Type B pancreatic cell (in vitro differentiated cells): ENCODE measurements at regions not wholly inside any gene's neighbourhood (a gene's known extent, or its start where the extent isn't known, plus 50 kb on each side); places are given as distances from the start of the nearest gene placed in this dataset.

Experiments used
- DNase-seq: peaks from one replicate; pipeline ENCODE4 v3.0.0; 2021; ENCODE audit warnings: mixed read lengths; ENCODE audit not compliant: unreplicated experiment; ENCODE audit errors: extremely low spot score
- H3K27ac Mint-ChIP-seq: 2 replicates; pipeline ENCODE4 v1.8.0; 2021; ENCODE audit warnings: mild to moderate bottlenecking, mixed read lengths
- H3K27me3 Mint-ChIP-seq: 2 replicates; pipeline ENCODE4 v1.8.0; 2021; ENCODE audit warnings: mixed read lengths
- H3K36me3 Mint-ChIP-seq: 2 replicates; pipeline ENCODE4 v1.8.0; 2021; ENCODE audit warnings: mixed read lengths
- H3K4me1 Mint-ChIP-seq: one replicate; pipeline ENCODE4 v1.8.0; 2021; ENCODE audit warnings: mixed read lengths; ENCODE audit not compliant: unreplicated experiment
- H3K4me3 Mint-ChIP-seq: 2 replicates; pipeline ENCODE4 v1.8.0; 2021; ENCODE audit warnings: mild to moderate bottlenecking, mixed read lengths
- H3K9me3 Mint-ChIP-seq: 2 replicates; pipeline ENCODE4 v1.8.0; 2021; ENCODE audit warnings: mixed read lengths
- TF ChIP-seq, protein P1 (sequence below): fragments of 200-600 bp; sonication (generic); conservative IDR thresholded peaks from 2 replicates; pipeline ENCODE4 v1.5.0; 2021; ENCODE audit warnings: antibody characterized with exemption, mild to moderate bottlenecking

- Mint-ChIP-seq H3K27ac (no peak overlapping the region), H3K4me1 (no peaks in the 10 kb centered on the region), H3K36me3 (no peaks in the 10 kb centered on the region), H3K9me3 (no peaks in the 10 kb centered on the region), H3K4me3 (no peak overlapping the region), H3K27me3 (no peaks in the 10 kb centered on the region)
- TF ChIP-seq, protein P1, sequence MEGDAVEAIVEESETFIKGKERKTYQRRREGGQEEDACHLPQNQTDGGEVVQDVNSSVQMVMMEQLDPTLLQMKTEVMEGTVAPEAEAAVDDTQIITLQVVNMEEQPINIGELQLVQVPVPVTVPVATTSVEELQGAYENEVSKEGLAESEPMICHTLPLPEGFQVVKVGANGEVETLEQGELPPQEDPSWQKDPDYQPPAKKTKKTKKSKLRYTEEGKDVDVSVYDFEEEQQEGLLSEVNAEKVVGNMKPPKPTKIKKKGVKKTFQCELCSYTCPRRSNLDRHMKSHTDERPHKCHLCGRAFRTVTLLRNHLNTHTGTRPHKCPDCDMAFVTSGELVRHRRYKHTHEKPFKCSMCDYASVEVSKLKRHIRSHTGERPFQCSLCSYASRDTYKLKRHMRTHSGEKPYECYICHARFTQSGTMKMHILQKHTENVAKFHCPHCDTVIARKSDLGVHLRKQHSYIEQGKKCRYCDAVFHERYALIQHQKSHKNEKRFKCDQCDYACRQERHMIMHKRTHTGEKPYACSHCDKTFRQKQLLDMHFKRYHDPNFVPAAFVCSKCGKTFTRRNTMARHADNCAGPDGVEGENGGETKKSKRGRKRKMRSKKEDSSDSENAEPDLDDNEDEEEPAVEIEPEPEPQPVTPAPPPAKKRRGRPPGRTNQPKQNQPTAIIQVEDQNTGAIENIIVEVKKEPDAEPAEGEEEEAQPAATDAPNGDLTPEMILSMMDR: no peak
- DNase-seq: no peak
Observed at GRCh38 chr18:54692463-54692862, 101.4 kb downstream of the DYNAP start.

DNA sequence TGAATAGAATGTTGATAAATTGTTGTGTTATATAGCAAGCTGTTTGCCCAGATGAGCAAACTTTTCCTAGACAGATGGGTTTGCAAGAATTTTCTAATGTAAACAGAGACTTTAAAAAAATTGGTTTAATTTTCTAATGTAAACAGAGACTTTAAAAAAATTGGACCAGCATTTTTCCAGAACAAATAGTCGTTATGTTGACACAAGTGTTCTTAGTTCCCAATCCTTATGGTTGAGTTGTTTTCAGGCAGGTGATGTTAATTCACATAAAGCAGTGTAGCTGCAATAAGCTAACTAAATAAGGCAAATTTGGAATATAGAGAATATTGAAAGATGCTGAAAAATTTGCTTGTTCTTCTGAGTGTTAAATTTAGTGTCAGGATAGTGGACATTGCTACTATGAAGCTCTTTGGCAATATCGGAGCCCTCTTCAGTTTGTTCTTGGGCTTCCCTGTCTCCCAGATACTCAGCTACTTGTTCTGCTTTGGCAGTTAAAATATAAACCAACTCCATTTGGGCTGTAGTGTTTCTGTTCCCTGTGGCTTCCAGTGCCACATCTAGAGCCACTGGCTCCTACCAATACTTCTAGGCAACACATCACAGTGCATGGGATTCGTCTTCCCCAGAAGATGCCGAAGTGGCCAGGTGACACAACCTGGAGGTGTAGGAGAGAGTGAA lies 105.7 kb downstream of the DYNAP start:
- no peak overlapping the region for H3K4me3 Mint-ChIP-seq
- TF ChIP-seq, protein P1: no peak
- no peaks in the 10 kb centered on the region for H3K4me1 Mint-ChIP-seq
- no peaks in the 10 kb centered on the region for H3K27me3 Mint-ChIP-seq
- DNase-seq: no peak
- no peaks in the 10 kb centered on the region for H3K9me3 Mint-ChIP-seq
- H3K36me3 Mint-ChIP-seq: no peaks in the 10 kb centered on the region
- H3K27ac Mint-ChIP-seq: no peak overlapping the region

- H3K27ac Mint-ChIP-seq: no peak overlapping the region
- no peak overlapping the region for H3K4me3 Mint-ChIP-seq
- no peaks in the 10 kb centered on the region for H3K36me3 Mint-ChIP-seq
- H3K4me1 Mint-ChIP-seq: no peaks in the 10 kb centered on the region
- DNase-seq: no peak
- TF ChIP-seq, protein P1: no peak
- no peaks in the 10 kb centered on the region for H3K9me3 Mint-ChIP-seq
- no peaks in the 10 kb centered on the region for H3K27me3 Mint-ChIP-seq
Observed at GRCh38 chr18:54700580-54700979, 109.5 kb downstream of the DYNAP start.

- Mint-ChIP-seq H3K4me1 (no peaks in the 10 kb centered on the region), H3K27me3 (no peaks in the 10 kb centered on the region), H3K36me3 (no peaks in the 10 kb centered on the region), H3K4me3 (no peak overlapping the region), H3K27ac (no peak overlapping the region), H3K9me3 (no peaks in the 10 kb centered on the region)
- TF ChIP-seq, protein P1: no peak
- DNase-seq: no peak
Observed at GRCh38 chr18:54702686-54703085, 111.6 kb downstream of the DYNAP start.

GRCh38 chr18:54710074-54710899 lies 118.0 kb upstream of the RAB27B start:
- no peaks in the 10 kb centered on the region for H3K27me3 Mint-ChIP-seq
- H3K9me3 Mint-ChIP-seq: no peaks in the 10 kb centered on the region
- no peaks in the 10 kb centered on the region for H3K36me3 Mint-ChIP-seq

More at GRCh38 chr18:54710074-54710899, 118.0 kb upstream of the RAB27B start:
- DNase-seq: no peak
- Mint-ChIP-seq H3K4me3 (no peak overlapping the region), H3K4me1 (no peaks in the 10 kb centered on the region), H3K27ac (no peak overlapping the region)
- TF ChIP-seq, protein P1: no peak
